DMS114 treated with DMSO at 0.1 percent for 48 hours (cell line): ENCODE measurements at regions not wholly inside any gene's neighbourhood (a gene's known extent, or its start where the extent isn't known, plus 50 kb on each side); places are given as distances from the start of the nearest gene placed in this dataset.

Experiments
- DNase-seq: peaks from one replicate; lab custom pipeline; 2025; ENCODE audit not compliant: unreplicated experiment; lab: John Stamatoyannopoulos, UW

DNA sequence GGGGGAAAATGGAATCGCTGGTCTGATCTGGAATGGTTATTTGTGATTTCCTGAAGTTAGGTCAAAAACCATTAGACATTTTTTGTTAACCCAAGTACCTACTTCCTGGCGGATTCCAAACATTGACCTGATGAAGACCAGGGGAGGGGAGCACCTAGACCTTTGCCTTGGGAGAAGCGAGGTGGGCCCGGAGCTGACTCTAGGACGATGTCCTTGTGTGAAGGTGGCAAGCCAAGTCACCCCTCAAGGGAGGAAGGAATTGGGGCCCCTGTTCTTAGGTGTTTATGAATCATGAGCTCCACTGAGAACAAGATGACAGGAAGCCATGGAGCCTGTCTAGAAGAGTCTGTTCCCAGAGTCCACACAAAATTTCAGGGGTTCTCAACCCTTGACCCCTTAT is 204.9 kb upstream of the FOXF1 start:
- DNase-seq, result no peak

DNA sequence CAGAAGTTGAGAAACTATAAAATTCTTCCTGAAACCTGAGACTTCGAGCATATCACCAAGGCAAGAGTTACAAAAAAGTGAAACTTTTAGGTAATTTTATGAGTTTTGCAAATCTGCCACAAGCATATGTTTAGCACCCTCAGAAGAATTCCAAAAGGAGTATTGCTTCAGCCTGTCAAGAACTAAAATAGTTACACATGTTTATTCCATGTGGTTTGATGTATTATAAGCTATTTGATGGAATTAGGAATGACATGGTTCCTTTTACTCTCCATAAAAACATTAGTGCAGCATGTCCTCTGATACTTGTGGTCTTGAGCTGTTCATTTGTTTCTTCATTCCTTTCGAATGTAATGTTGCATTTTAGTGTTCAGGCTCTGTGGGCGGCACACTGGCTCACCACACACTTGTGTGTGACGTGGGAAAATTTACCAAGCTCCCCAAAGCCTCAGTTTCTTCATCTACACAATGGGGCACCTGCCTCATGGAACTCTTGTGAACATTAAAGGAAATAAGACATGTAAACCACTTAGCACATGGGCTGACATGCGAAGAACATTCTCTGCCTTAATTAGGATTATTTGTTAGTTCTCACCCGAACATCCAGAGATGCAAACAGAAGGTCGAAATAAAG is 204.2 kb upstream of the FOXF1 start:
- no peak for DNase-seq

DNA sequence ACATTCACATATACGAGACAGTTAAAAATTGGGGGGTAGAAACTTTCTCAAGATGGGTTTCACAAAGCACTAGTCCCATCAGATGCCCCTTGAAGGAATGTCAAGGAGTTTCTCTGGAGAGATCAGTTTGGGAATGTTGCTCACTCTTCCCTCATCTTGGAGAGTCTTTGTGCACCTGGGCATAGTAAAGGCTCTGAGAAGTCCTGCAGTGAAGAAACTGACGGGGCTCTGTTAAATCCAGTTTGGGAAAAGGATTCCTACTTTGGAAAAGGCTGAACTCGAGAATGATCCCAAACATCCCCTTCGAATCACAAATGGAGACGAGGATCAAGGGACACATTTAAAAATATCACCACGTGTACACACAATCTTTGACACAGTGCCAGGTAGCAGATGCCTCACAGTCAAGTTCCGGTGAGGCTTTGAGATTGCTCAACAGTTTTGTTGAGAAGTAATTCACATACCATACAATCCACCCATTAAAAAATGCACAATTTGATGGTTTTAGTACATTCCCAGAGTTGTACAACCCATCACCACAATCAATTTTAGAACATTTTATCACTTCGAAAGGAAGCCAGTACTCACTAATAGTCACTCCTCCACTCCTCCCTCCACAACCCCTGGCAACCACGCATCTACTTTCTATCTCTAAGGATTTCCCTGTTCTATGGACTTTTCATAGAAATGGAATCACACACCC is 203.4 kb upstream of the FOXF1 start:
- DNase-seq, result no peak

DNA sequence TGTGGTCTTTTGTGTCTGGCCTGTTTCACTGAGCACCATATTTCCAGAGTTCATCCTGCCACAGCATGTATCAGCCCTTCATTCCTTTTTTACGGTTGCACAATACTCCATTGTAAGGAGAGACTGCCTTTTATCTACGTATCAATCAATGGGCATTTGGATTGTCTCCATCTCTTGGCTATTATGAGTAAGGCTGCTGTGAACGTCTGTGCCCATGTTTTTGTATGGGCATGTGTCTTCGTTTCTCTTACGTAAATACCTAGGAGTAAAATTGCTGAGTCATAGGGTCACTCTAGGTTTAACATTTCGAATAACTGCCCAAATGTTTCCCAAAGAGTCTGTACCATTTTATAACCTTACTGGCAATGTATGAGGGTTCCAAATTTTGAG is 202.8 kb upstream of the FOXF1 start:
- DNase-seq, result no peak

GRCh38 chr16:86308514-86308913 is 201.8 kb upstream of the FOXF1 start:
- no peak for DNase-seq

- no peak for DNase-seq
These were observed 196.7 kb upstream of the FOXF1 start for GRCh38 chr16:86313631-86314030.

GRCh38 chr16:86314402-86315025 is 195.8 kb upstream of the FOXF1 start:
- DNase-seq, result no peak

- DNase-seq, result no peak
These were observed 193.1 kb upstream of the FOXF1 start for GRCh38 chr16:86316967-86317812.

DNA sequence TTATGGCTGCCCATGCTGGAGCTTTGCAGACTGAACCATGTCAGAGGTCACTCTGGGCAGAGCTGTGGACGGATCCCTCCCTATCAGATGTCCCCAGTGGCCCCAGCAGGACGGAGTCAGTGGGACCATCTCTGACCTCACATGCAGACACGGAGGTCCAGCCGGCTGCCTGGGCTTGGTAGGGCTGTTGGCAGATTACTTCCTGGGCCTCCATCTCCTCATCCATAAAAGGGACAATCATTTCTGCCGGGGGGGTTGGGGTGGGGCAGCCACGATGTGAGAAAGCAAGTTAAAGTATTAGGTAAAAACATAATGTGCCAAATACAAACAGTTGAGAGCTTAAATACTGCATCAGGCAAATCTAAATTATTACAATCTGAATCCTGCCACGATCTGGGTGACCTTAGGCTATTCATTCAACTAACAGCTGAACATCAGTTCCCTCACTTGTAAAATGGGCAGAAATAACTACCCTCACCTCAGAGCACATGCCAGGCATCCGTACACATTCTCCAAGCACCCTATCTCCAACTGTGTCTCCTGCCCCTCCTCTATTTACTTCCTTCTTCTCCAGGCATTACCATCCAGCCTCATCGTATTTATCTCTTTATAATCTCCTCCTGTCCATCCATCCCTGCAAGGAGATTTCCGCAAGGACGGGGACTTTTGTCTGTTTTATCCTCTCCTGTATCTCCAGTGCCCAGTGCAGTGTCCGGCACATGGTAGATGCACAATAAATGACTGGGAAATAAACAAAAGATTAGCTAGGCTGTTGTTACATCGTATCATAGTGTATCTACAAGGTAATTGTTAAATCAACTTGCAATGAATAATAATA is 192.3 kb upstream of the FOXF1 start:
- DNase-seq, result peak; percentile 22

DNA sequence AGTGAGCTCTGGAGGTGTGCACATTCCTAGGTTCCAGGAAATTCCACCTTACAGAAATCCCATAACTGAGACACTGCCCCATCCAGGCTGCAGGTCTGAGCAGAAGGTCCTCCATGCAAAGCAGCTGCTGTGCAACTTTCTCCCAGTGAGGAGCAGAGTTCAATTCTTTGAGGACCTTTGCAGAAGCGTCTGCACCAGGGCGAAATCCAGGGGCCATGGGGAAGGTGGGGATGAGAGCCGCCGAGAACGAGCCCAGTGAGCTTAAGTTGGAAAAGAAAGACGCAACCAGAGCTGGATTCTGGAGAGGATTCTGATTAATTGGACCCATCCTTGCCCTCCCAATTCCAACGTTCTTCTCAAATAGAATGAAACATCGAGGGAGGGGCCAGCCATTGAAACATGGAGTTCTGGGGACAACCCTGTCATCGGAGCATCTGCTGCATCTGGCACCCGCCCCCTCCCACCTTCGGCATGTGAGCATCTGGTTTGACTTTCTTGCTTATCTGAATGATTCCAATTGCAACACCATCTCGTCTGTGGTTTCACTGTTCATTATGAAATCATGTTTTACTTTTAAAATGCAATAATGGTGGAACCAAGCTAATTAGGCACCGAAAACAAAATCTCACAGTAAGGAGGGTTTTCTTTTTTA is 190.6 kb upstream of the FOXF1 start:
- DNase-seq, result no peak

- no peak for DNase-seq
These were observed 190.1 kb upstream of the FOXF1 start for GRCh38 chr16:86320237-86320595.

DNA sequence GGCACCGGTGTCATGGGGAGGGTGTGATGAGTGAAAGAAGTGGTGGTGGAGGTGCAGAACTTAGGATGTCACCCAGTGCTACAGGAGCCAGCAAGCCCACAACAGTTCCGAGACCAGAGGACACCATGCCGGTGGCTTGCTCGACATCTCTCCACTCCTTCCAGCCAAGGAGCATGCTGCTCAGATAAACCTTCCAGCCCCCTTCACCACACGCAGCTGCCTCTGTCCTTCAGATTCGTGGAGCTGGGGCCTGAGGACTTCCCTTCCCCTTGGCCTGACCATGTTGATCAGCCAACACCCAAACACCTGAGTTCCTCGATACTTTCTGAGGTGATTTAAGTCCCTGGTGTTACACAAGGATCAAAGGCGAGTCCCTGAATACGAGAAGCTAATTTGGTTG is 188.8 kb upstream of the FOXF1 start:
- DNase-seq, result no peak

DNA sequence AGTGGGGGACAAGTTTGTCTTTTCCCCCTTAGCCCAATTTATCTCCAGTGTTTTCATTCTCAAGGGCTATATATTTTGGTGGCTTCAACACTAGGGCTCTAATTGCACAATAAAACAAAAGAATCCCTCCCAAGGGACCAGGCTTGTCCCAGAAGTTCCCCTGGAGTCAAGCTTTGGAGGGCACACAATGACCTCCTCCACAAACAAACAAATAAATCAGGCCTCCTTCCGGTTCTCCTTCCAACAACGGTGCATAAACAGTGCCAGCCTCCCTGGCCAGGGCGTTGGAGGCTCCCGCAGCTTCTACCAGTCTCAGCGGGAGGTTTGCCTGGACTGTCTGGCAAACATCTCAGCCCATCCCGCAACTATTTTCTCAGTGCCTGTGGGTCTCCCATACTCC is 188.0 kb upstream of the FOXF1 start:
- no peak for DNase-seq

GRCh38 chr16:86322806-86323205 is 187.5 kb upstream of the FOXF1 start:
- DNase-seq, result no peak

GRCh38 chr16:86324320-86324719 is 186.0 kb upstream of the FOXF1 start:
- no peak for DNase-seq

- DNase-seq, result no peak
These were observed 185.0 kb upstream of the FOXF1 start for GRCh38 chr16:86325360-86325759.

GRCh38 chr16:86325895-86326294 is 184.4 kb upstream of the FOXF1 start:
- no peak for DNase-seq

- DNase-seq, result no peak
These were observed 183.0 kb upstream of the FOXF1 start for GRCh38 chr16:86327321-86327720.

- DNase-seq, result no peak
These were observed 179.4 kb upstream of the FOXF1 start for GRCh38 chr16:86330906-86331305.

GRCh38 chr16:86334079-86334635 is 176.2 kb upstream of the FOXF1 start:
- no peak for DNase-seq
